DOHH2 (cell line): ENCODE measurements at regions not wholly inside any gene's neighbourhood (a gene's known extent, or its start where the extent isn't known, plus 50 kb on each side); places are given as distances from the start of the nearest gene placed in this dataset.

Source experiments
- EZH2phosphoT487 ChIP-seq: fragments of 200-600 bp; sonication (generic); IDR thresholded peaks from 2 replicates; pipeline ENCODE4 v1.6.1; 2017; ENCODE audit warnings: borderline replicate concordance, mild to moderate bottlenecking, antibody characterized with exemption, low read length, moderate library complexity, mixed read lengths
- TF ChIP-seq, protein P1 (sequence below): fragments of 200-600 bp; sonication (generic); IDR thresholded peaks from one replicate; pipeline ENCODE4 v1.5.1; 2014; ENCODE audit warnings: antibody characterized with exemption, mild to moderate bottlenecking, low read depth, low read length; ENCODE audit not compliant: poor library complexity, severe bottlenecking

DNA sequence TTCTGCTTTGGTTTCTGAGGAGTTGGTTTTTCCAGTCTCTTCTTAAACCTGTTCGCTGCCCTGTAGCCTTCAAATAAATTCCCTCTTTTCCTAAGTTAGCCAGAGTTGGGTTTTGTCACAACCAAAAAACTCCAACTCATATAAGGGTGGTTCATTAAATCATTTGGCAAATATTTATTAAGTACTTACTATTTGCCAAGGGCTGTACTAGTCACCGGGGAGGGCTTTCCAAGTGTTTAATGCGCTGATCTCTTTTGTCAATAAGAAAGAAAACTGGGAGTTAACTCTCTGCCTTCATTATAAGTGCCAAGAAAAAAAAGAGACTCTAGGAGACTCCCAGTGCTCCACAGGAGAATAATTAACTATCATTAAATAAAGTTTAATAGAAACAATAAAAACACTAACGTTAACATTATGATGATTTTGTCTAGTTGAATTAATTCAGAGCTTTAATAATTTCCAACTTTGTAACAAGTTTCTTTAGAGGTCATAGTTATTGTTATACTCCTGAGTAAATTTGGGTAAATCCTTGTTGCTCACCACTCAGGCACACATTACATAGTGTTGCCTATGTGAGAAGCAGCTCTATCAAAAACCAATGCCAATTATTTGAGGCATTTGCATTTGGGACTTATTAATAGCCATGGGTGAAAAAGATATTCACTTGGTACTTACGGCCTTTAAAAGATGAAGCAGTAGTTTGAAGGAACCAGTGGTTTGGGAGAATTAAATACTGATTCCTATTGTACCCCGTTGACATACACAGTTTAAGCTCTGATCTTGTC is 122.5 kb upstream of the TEX13D start:
- TF ChIP-seq, protein P1, sequence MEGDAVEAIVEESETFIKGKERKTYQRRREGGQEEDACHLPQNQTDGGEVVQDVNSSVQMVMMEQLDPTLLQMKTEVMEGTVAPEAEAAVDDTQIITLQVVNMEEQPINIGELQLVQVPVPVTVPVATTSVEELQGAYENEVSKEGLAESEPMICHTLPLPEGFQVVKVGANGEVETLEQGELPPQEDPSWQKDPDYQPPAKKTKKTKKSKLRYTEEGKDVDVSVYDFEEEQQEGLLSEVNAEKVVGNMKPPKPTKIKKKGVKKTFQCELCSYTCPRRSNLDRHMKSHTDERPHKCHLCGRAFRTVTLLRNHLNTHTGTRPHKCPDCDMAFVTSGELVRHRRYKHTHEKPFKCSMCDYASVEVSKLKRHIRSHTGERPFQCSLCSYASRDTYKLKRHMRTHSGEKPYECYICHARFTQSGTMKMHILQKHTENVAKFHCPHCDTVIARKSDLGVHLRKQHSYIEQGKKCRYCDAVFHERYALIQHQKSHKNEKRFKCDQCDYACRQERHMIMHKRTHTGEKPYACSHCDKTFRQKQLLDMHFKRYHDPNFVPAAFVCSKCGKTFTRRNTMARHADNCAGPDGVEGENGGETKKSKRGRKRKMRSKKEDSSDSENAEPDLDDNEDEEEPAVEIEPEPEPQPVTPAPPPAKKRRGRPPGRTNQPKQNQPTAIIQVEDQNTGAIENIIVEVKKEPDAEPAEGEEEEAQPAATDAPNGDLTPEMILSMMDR, result no peak
- no peak for TF ChIP-seq EZH2phosphoT487
